Mucosa of rectum (tissue), 2 donors: ENCODE measurements at regions not wholly inside any gene's neighbourhood (a gene's known extent, or its start where the extent isn't known, plus 50 kb on each side); places are given as distances from the start of the nearest gene placed in this dataset.
"Not testable (repeated sequence)": the region's sequence is repeated elsewhere in the genome, so short reads cannot be mapped to it uniquely, and the experiment has no call there.

Source experiments
- H3K27ac ChIP-seq, 2 donors: one replicate each; pipeline ENCODE4 v1.7.0; 2013; ENCODE audit warnings: inconsistent platforms in 2 of 2, low read depth in 2 of 2, low read length in 2 of 2
- H3K27me3 ChIP-seq, 2 donors: one replicate each; pipeline ENCODE4 v1.7.0; 2013; ENCODE audit warnings: low read length in 2 of 2; ENCODE audit not compliant: control insufficient read depth in 2 of 2, insufficient read depth in 2 of 2
- H3K36me3 ChIP-seq, 2 donors: one replicate each; pipeline ENCODE4 v1.7.0; 2013; ENCODE audit warnings: low read length in 2 of 2; ENCODE audit not compliant: control insufficient read depth in 2 of 2, insufficient read depth in 2 of 2
- H3K4me1 ChIP-seq, 2 donors: one replicate each; pipeline ENCODE4 v1.7.0; 2013; ENCODE audit warnings: low read length in 2 of 2, mild to moderate bottlenecking in 1 of 2; ENCODE audit not compliant: control insufficient read depth in 2 of 2, insufficient read depth in 2 of 2
- H3K4me3 ChIP-seq, 2 donors: one replicate each; pipeline ENCODE4 v1.7.0; 2013; ENCODE audit warnings: low read length in 2 of 2
- H3K9ac ChIP-seq, 2 donors: one replicate each; pipeline ENCODE4 v1.7.0; 2013; ENCODE audit warnings: low read length in 2 of 2, low read depth in 1 of 2, mild to moderate bottlenecking in 1 of 2
- H3K9me3 ChIP-seq, 2 donors: one replicate each; pipeline ENCODE4 v1.7.0; 2013; ENCODE audit warnings: low read length in 2 of 2; ENCODE audit not compliant: control insufficient read depth in 2 of 2
- donor health status: healthy.
- donor health status: Normal muscosa, but diverticular disease.

- Histone ChIP-seq H3K4me1 (no peaks in the 10 kb centered on the region), H3K36me3 (no peaks in the 10 kb centered on the region), H3K9ac (no peak overlapping the region), H3K9me3 (no peaks in the 10 kb centered on the region), H3K27me3 (no peaks in the 10 kb centered on the region), H3K27ac (no peak overlapping the region), H3K4me3 (no peak overlapping the region)
Measured at GRCh38 chr12:18864900-18865561, 127.1 kb downstream of the CAPZA3 start.

GRCh38 chr12:18868717-18869116 lies 130.8 kb downstream of the CAPZA3 start:
- no peaks in the 10 kb centered on the region for H3K27me3 ChIP-seq
- H3K36me3 ChIP-seq: no peaks in the 10 kb centered on the region
- H3K4me3 ChIP-seq: no peak overlapping the region
- H3K27ac ChIP-seq: no peak overlapping the region
- no peaks in the 10 kb centered on the region for H3K9me3 ChIP-seq
- no peaks in the 10 kb centered on the region for H3K4me1 ChIP-seq
- H3K9ac ChIP-seq: no peak overlapping the region

DNA sequence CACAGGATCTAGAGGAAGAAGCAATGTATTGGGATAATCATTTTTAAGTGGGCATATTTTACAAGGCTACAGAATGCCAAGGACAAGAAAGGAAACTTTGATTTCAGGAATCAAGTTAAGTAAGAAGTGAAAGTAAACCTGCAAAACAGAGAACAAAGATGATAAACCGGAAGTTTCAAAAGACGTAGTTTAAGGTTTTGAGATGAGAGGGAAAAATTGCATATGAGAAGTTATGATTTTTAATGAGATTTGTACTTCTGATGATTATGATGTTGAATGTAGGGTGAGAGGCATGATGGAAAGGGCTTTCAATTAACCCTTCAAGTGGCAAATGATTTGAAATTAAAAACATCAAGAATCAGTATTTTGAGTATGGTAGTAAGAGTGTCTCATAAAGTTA lies 134.9 kb downstream of the CAPZA3 start:
- Histone ChIP-seq H3K36me3 (no peaks in the 10 kb centered on the region), H3K9me3 (no peaks in the 10 kb centered on the region), H3K9ac (no peak overlapping the region), H3K27ac (no peak overlapping the region), H3K27me3 (no peaks in the 10 kb centered on the region), H3K4me1 (no peaks in the 10 kb centered on the region), H3K4me3 (no peak overlapping the region)

DNA sequence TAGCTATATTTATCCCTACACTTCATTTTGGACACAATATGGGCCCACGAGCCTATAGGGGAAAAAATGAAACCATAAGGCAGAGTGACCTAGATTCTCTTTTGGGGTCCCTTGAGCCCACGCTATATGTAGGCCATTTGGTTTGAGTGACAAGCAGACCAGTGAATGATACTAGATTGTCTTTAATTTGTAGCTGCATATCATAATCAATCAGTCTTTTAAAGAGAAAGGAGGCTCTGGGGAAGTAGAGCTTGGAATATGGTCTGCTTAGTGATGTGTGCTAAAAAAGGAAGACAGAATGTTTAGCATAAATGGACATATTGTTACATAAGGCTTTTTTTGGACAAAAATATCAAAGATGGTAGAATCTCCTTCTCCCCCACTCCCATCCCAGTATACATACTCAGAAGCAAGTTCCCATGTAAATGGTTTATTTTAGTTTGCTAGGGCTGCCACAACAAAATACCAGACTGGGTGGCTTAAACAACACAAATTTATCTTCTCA lies 140.8 kb downstream of the CAPZA3 start:
- H3K9ac ChIP-seq: no peak overlapping the region
- no peaks in the 10 kb centered on the region for H3K27me3 ChIP-seq
- H3K9me3 ChIP-seq: no peaks in the 10 kb centered on the region
- H3K4me3 ChIP-seq: no peak overlapping the region
- no peak overlapping the region for H3K27ac ChIP-seq
- H3K36me3 ChIP-seq: no peaks in the 10 kb centered on the region
- no peaks in the 10 kb centered on the region for H3K4me1 ChIP-seq

- no peak overlapping the region for H3K27ac ChIP-seq
- no peaks in the 10 kb centered on the region for H3K9me3 ChIP-seq
- no peaks in the 10 kb centered on the region for H3K36me3 ChIP-seq
- no peak overlapping the region for H3K4me3 ChIP-seq
- H3K4me1 ChIP-seq: no peaks in the 10 kb centered on the region
- H3K9ac ChIP-seq: no peak overlapping the region
- H3K27me3 ChIP-seq: no peaks in the 10 kb centered on the region
Measured at GRCh38 chr12:18882690-18883089, 144.8 kb downstream of the CAPZA3 start.

DNA sequence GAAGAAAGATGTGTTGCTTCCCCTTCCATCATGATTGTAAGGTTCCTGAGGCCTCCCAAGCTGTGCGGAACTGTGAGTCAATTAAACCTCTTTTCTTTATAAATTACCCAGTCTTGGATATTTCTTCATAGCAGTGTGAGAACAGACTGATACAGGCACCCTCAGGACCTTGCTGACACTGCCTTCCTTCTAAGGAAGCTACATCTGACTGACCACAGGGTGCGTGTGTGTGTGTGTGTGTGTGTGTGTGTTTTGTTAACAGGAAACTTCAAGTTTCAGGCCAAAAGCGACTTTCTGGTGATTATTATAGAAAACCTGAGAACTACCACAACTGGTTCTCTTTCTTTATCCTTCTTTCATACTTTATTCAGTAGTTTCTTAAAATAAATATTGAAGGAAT lies 149.0 kb downstream of the CAPZA3 start:
- Histone ChIP-seq H3K9me3 (no peaks in the 10 kb centered on the region), H3K27ac (no peak overlapping the region), H3K4me3 (no peak overlapping the region), H3K27me3 (no peaks in the 10 kb centered on the region), H3K36me3 (no peaks in the 10 kb centered on the region), H3K9ac (no peak overlapping the region), H3K4me1 (no peaks in the 10 kb centered on the region)

DNA sequence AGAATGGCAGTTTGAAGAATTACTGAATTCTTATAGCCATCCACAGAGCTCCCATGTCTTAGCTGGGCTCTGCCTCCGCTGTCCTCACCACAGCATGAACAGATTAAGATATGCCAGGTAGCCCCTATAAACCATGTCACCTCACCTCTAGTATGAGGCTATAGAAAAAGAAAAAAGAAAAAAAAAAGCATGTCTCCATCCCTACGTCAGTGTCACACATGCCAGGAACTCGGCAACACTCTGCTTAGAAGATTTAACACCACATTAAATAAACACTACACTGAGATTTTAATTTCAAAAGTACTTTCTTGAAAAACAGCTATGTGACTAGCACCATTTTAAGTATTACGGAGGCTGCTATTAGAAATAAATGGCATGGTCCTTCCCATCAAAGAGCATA lies 149.4 kb downstream of the CAPZA3 start:
- Histone ChIP-seq H3K27me3 (no peaks in the 10 kb centered on the region), H3K4me1 (no peaks in the 10 kb centered on the region), H3K36me3 (no peaks in the 10 kb centered on the region), H3K9me3 (no peaks in the 10 kb centered on the region), H3K9ac (no peak overlapping the region), H3K27ac (no peak overlapping the region), H3K4me3 (no peak overlapping the region)

DNA sequence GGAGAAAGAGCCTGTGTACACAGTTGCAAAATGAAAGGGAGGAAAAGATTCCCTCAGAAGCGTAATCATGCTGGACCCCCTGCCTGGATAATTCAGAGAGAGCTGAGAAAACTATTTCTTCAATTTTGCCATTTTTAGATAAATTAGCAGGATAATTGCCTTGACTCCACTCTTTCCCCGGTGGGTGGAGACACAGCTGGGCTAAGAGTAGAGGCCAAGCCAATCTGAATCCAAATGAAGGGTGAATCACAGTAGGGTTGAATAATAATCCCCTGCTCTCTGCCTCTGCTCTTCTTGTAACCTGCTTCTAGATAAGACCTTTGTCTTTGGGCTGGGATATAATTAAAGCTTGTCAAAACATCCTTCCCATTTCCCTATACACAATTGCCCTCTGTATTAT lies 150.1 kb downstream of the CAPZA3 start:
- H3K36me3 ChIP-seq: no peaks in the 10 kb centered on the region
- no peaks in the 10 kb centered on the region for H3K9me3 ChIP-seq
- no peak overlapping the region for H3K9ac ChIP-seq
- no peak overlapping the region for H3K4me3 ChIP-seq
- H3K27me3 ChIP-seq: no peaks in the 10 kb centered on the region
- no peaks in the 10 kb centered on the region for H3K4me1 ChIP-seq
- no peak overlapping the region for H3K27ac ChIP-seq

DNA sequence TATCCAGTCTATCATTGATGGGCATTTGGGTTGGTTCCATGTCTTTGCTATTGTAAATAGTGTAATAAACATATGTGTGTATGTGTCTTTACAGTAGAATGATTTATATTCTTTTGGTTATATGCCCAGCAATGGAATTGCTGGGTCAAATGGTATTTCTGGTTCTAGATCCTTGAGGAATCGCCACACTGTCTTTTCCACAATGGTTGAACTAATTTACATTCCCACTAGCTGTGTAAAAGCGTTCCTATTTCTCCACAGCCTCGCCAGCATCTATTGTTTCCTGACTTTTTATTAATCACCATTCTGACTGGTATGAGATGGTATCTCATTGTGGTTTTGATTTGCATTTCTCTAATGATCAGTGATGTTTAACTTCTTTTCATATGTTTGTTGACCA lies 152.7 kb downstream of the CAPZA3 start:
- not testable (repeated sequence) for H3K36me3 ChIP-seq, H3K27ac ChIP-seq, H3K4me3 ChIP-seq, H3K27me3 ChIP-seq, H3K4me1 ChIP-seq, H3K9me3 ChIP-seq, H3K9ac ChIP-seq

DNA sequence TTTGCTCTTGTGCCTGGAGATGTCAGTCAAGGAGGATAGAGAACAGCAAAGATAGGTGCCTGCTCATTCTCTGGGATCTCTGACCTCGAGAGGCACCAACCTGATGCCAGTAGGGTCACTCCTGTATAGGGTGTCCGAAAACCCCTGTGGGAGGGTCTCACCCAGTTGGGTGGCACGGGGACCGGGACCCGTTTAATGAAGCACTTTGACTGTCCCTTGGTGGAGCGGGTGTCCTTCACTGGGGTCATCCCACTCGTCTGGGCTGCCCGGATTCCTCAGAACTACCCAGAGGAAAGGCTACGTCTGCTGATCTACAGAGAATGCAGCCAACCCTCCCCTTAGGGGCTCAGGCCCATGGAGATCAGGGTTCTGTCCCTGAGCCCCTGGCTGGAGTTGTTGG lies 157.6 kb downstream of the CAPZA3 start:
- no peaks in the 10 kb centered on the region for H3K9me3 ChIP-seq
- peaks cover 0 to 2% of the 10 kb centered on the region in 2 donors for H3K4me1 ChIP-seq
- no peaks in the 10 kb centered on the region for H3K27me3 ChIP-seq
- no peaks in the 10 kb centered on the region for H3K36me3 ChIP-seq
- no peak overlapping the region for H3K9ac ChIP-seq
- H3K4me3 ChIP-seq: no peak overlapping the region
- H3K27ac ChIP-seq: no peak overlapping the region

GRCh38 chr12:18895946-18896345 lies 158.0 kb downstream of the CAPZA3 start:
- Histone ChIP-seq H3K9ac (no peak overlapping the region), H3K9me3 (no peaks in the 10 kb centered on the region), H3K27me3 (no peaks in the 10 kb centered on the region), H3K4me1 (peaks cover 0 to 2% of the 10 kb centered on the region in 2 donors), H3K4me3 (no peak overlapping the region), H3K36me3 (no peaks in the 10 kb centered on the region), H3K27ac (no peak overlapping the region)
